ENCODE measurements at regions not wholly inside any gene's neighbourhood (a gene's known extent, or its start where the extent isn't known, plus 50 kb on each side); places are given as distances from the start of the nearest gene placed in this dataset.

DNA sequence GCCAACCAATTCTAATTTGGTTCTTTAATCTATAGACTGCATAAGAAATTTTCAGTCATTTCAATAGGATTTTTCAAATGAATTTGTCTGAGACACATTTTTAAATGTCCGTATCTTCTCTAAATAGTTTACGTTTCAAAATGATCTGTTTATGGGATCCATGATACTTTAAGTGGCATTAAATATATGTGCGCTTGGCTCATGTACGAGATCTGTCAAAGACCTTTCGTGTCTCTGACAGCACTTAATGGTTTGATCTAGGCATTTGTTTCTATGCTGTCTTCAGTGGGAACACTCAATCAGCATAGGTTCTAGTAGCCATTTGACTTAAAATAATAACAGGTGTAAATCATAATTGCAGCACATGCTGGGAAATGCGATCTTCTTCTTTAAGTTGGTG lies 731.0 kb downstream of the CENPC start:
- 61 to 65% methylated on average over 6 of the region's 6 CpGs for WGBS, 2 donors (ENCODE audit: low coverage in 1 of 2)
- intact Hi-C loops (cut with DNase I; ENCODE audit: low total_unique reads) = no loop called here
- TF ChIP-seq POLR2A (IDR thresholded peaks at IDR 0.05) (no peak), POLR2AphosphoS5 (IDR thresholded peaks at IDR 0.05) (no peak)
- TF ChIP-seq, protein P1, sequence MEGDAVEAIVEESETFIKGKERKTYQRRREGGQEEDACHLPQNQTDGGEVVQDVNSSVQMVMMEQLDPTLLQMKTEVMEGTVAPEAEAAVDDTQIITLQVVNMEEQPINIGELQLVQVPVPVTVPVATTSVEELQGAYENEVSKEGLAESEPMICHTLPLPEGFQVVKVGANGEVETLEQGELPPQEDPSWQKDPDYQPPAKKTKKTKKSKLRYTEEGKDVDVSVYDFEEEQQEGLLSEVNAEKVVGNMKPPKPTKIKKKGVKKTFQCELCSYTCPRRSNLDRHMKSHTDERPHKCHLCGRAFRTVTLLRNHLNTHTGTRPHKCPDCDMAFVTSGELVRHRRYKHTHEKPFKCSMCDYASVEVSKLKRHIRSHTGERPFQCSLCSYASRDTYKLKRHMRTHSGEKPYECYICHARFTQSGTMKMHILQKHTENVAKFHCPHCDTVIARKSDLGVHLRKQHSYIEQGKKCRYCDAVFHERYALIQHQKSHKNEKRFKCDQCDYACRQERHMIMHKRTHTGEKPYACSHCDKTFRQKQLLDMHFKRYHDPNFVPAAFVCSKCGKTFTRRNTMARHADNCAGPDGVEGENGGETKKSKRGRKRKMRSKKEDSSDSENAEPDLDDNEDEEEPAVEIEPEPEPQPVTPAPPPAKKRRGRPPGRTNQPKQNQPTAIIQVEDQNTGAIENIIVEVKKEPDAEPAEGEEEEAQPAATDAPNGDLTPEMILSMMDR (IDR thresholded peaks at IDR 0.05) = no peak

DNA sequence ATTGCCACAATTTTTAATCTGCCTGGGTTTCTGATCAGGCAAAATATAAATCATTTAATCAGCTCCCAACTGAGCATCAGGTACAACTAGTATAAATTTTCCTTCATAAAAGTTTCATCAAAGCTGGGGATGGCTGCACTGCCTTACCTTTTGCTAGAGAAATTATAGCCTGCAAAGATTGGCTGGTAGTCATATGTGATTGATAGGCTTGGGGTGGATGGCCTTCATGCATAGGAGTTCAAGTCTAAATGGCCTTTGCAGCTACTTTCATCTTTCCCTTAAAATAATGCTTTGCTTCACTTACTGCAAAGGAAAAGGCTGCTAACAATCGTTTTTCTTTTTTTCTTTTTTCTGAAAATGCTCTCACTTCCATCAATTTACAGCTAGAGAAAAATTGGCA lies 739.7 kb downstream of the CENPC start:
- in situ Hi-C loops (cut with MboI; ENCODE audit: low pct_ligation_motif_present in 1 of 4, low pct_unique_long_range_greater_than_20kb in 1 of 4, low sequenced_read_pairs in 3 of 4) = no loop called here
- WGBS, 2 donors (ENCODE audit: low coverage in 1 of 2) = 14 to 35% methylated on average over 1 of the region's 1 CpG
- Histone ChIP-seq H3K27ac (no peak overlapping the region), H3K27me3 (no peaks in the 10 kb centered on the region), H3K9me3 (no peaks in the 10 kb centered on the region), H3K4me3 (no peak overlapping the region), H3K36me3 (no peaks in the 10 kb centered on the region), H3K4me1 (no peaks in the 10 kb centered on the region)
- intact Hi-C loops (cut with DNase I; ENCODE audit: low total_unique reads) = no loop called here
- TF ChIP-seq EP300 (IDR thresholded peaks at IDR 0.05; ENCODE audit: low read depth) (no peak), POLR2A (IDR thresholded peaks at IDR 0.05) (no peak), POLR2AphosphoS5 (IDR thresholded peaks at IDR 0.05) (no peak)
- TF ChIP-seq, protein P1 (IDR thresholded peaks at IDR 0.05) = no peak
- DNase-seq = no peak

More for the DNA sequence above, 731.0 kb downstream of the CENPC start:
- Histone ChIP-seq H3K27me3 (no peaks in the 10 kb centered on the region), H3K4me3 (no peak overlapping the region), H3K9me3 (no peaks in the 10 kb centered on the region), H3K36me3 (no peaks in the 10 kb centered on the region), H3K4me1 (no peaks in the 10 kb centered on the region), H3K27ac (no peak overlapping the region)
- in situ Hi-C loops (cut with MboI; ENCODE audit: low pct_ligation_motif_present in 1 of 4, low pct_unique_long_range_greater_than_20kb in 1 of 4, low sequenced_read_pairs in 3 of 4) = no loop called here
- DNase-seq = no peak

GRCh38 chr4:66804979-66805378 lies 740.3 kb downstream of the CENPC start:
- Histone ChIP-seq H3K27ac (no peak overlapping the region), H3K36me3 (no peaks in the 10 kb centered on the region), H3K27me3 (no peaks in the 10 kb centered on the region), H3K4me3 (no peak overlapping the region), H3K4me1 (no peaks in the 10 kb centered on the region), H3K9me3 (no peaks in the 10 kb centered on the region)
- 49 to 55% methylated on average over 2 to 3 of the region's 3 CpGs for WGBS, 2 donors (ENCODE audit: low coverage in 1 of 2)
- no peak for DNase-seq
- no peak for TF ChIP-seq POLR2AphosphoS5 (IDR thresholded peaks at IDR 0.05)
- TF ChIP-seq EP300 (IDR thresholded peaks at IDR 0.05; ENCODE audit: low read depth) = no peak
- TF ChIP-seq POLR2A (IDR thresholded peaks at IDR 0.05) = no peak
- TF ChIP-seq, protein P1 (IDR thresholded peaks at IDR 0.05) = no peak
- intact Hi-C loops (cut with DNase I; ENCODE audit: low total_unique reads) = no loop called here
- in situ Hi-C loops (cut with MboI; ENCODE audit: low pct_ligation_motif_present in 1 of 4, low pct_unique_long_range_greater_than_20kb in 1 of 4, low sequenced_read_pairs in 3 of 4) = no loop called here

GRCh38 chr4:66797608-66798007 lies 747.7 kb downstream of the CENPC start:
- WGBS, 2 donors (ENCODE audit: low coverage in 1 of 2) = 52 to 74% methylated on average over 2 of the region's 2 CpGs
- intact Hi-C loops (cut with DNase I; ENCODE audit: low total_unique reads) (no loop called here), in situ Hi-C loops (cut with MboI; ENCODE audit: low pct_ligation_motif_present in 1 of 4, low pct_unique_long_range_greater_than_20kb in 1 of 4, low sequenced_read_pairs in 3 of 4) (no loop called here)
- no peak for DNase-seq
- Histone ChIP-seq H3K4me3 (no peak overlapping the region), H3K27me3 (no peaks in the 10 kb centered on the region), H3K36me3 (no peaks in the 10 kb centered on the region), H3K27ac (no peak overlapping the region), H3K4me1 (no peaks in the 10 kb centered on the region), H3K9me3 (no peaks in the 10 kb centered on the region)
- TF ChIP-seq, protein P1 (IDR thresholded peaks at IDR 0.05) = no peak
- TF ChIP-seq POLR2A (IDR thresholded peaks at IDR 0.05) (no peak), EP300 (IDR thresholded peaks at IDR 0.05; ENCODE audit: low read depth) (no peak), POLR2AphosphoS5 (IDR thresholded peaks at IDR 0.05) (no peak)
